ENCODE measurements at regions not wholly inside any gene's neighbourhood (a gene's known extent, or its start where the extent isn't known, plus 50 kb on each side); places are given as distances from the start of the nearest gene placed in this dataset.
"Not testable (repeated sequence)": the region's sequence is repeated elsewhere in the genome, so short reads cannot be mapped to it uniquely, and the experiment has no call there.

DNA sequence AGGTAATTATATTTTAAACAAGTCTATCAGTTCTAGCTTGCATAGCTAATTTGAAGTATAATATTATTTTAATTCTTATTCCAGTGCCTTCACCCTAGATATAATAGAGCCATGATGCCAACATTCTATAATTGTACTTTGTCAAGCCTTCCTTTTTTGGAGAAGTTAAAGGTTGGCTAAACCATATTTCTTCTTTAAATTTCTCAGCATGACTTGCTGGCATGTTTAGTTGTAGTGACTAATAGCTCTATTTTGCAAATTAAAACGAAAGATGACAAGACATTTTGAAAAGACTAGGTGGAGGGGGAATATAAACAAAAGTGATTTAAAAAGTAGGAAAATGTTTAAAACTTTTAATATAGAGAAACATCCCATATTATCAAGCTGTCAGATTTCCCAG is 400.7 kb downstream of the PSAT1 start:
- no peak for DNase-seq (ENCODE audit: low spot score)
- in situ Hi-C loops (cut with MboI; ENCODE audit: low sequenced_read_pairs, unreplicated experiment) = no loop called here
- TF ChIP-seq, protein P1, sequence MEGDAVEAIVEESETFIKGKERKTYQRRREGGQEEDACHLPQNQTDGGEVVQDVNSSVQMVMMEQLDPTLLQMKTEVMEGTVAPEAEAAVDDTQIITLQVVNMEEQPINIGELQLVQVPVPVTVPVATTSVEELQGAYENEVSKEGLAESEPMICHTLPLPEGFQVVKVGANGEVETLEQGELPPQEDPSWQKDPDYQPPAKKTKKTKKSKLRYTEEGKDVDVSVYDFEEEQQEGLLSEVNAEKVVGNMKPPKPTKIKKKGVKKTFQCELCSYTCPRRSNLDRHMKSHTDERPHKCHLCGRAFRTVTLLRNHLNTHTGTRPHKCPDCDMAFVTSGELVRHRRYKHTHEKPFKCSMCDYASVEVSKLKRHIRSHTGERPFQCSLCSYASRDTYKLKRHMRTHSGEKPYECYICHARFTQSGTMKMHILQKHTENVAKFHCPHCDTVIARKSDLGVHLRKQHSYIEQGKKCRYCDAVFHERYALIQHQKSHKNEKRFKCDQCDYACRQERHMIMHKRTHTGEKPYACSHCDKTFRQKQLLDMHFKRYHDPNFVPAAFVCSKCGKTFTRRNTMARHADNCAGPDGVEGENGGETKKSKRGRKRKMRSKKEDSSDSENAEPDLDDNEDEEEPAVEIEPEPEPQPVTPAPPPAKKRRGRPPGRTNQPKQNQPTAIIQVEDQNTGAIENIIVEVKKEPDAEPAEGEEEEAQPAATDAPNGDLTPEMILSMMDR (IDR thresholded peaks at IDR 0.05; ENCODE audit: borderline replicate concordance, control extremely low read depth, extremely low read depth, insufficient read depth, missing control alignments) = no peak

DNA sequence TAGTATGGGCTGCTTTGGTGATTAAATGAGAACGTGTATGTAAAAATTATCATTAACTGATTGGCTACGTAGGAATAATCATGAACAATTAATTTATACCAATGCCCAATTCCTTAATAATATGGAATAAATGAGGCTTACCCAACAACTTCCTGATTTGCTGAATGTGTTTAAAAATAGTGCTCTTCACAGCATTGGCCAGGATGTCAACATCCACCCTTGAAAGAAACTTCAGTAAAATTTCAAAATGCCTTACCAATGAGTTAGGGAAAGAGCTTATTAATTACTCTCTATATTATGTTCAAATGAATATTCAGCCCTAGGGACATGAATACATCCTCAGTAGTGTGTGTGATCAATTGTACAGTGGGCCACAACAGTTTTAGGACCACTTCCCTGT is 401.4 kb downstream of the PSAT1 start:
- TF ChIP-seq, protein P1 (IDR thresholded peaks at IDR 0.05; ENCODE audit: borderline replicate concordance, control extremely low read depth, extremely low read depth, insufficient read depth, missing control alignments) = no peak
- no peak for DNase-seq (ENCODE audit: low spot score)
- in situ Hi-C loops (cut with MboI; ENCODE audit: low sequenced_read_pairs, unreplicated experiment) = no loop called here

DNA sequence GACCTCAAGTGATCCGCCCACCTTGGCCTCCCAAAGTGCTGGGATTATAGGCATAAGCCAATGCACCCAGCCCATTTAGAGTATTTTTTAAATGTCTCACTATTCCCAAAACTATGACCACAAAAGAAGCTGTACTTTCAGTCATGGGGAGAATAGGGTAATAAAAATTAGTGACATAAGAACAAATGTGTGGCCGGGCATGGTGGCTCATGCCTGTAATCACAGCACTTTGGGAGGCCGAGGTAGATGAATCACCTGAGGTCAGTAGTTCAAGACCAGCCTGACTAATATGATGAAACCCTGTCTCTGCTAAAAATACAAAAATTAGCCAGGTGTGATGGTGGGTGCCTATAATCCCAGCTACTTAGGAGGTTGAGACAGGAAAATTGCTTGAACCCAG is 402.3 kb downstream of the PSAT1 start:
- DNase-seq (ENCODE audit: low spot score); in situ Hi-C loops (cut with MboI; ENCODE audit: low sequenced_read_pairs, unreplicated experiment): not testable (repeated sequence)

DNA sequence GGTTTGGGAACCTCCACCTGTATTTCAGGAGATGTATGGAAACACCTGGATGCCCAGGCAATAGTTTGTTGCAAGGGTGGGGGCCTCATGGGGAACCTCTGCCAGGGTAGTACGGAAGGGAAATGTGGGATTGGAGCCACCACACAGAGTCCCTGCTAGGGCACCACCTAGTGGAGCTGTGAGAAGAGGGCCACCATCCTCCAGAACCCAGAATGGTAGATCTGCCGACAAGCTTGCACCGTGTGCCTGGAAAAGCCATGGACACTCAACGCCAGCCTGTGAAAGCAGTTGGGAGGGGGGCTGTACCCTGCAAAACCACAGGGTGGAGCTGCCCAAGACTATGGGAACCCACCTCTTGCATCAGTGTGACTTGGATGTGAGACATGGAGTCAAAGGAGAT is 407.2 kb downstream of the PSAT1 start:
- DNase-seq (ENCODE audit: low spot score); in situ Hi-C loops (cut with MboI; ENCODE audit: low sequenced_read_pairs, unreplicated experiment): not testable (repeated sequence)

DNA sequence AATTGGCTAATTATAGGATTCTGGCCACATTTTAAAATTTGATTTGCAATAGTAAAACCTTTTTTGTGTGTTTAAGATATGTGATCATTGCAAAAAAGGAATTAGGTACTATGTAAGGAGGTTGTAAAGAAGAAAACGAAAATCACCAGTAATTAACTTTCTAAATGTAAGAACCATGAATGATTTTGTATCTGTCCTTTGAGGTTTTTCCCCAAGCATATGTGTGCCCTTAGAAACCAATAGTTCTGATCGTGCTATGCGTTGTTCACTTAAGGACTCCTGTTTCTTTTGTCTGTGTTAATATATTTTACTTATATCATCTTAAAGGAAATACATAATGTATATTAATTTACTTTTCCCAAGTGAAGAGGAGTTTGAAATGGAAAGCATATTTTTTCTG is 410.2 kb downstream of the PSAT1 start:
- in situ Hi-C loops (cut with MboI; ENCODE audit: low sequenced_read_pairs, unreplicated experiment) = no loop called here
- DNase-seq (ENCODE audit: low spot score) = no peak
- TF ChIP-seq, protein P1 (IDR thresholded peaks at IDR 0.05; ENCODE audit: borderline replicate concordance, control extremely low read depth, extremely low read depth, insufficient read depth, missing control alignments) = no peak

DNA sequence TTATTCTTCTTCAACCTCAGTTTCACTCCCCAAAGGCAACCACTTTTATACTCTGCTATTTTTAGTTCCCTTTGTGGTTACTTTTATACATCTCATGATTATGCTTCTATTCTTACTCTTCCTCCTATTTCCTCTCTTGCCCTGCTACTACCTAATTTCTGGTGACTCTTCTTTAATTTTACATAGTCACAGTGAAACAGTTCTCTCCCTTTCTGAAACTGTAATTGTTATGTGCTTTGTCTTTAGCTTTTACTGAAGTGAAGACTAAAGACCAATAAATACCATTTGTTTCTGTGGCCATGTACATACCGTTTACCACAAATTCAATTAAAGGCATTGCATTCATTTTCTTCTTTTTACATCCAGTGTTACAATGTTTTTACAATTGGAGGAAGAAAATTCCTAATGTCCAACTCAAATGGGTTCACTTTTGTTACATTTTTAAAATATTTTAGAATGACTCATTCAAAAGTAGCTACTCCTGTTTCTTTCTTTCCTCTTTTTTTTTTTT is 410.6 kb downstream of the PSAT1 start:
- TF ChIP-seq, protein P1 (IDR thresholded peaks at IDR 0.05; ENCODE audit: borderline replicate concordance, control extremely low read depth, extremely low read depth, insufficient read depth, missing control alignments) = no peak
- in situ Hi-C loops (cut with MboI; ENCODE audit: low sequenced_read_pairs, unreplicated experiment) = no loop called here
- DNase-seq (ENCODE audit: low spot score) = peak; percentile 35

DNA sequence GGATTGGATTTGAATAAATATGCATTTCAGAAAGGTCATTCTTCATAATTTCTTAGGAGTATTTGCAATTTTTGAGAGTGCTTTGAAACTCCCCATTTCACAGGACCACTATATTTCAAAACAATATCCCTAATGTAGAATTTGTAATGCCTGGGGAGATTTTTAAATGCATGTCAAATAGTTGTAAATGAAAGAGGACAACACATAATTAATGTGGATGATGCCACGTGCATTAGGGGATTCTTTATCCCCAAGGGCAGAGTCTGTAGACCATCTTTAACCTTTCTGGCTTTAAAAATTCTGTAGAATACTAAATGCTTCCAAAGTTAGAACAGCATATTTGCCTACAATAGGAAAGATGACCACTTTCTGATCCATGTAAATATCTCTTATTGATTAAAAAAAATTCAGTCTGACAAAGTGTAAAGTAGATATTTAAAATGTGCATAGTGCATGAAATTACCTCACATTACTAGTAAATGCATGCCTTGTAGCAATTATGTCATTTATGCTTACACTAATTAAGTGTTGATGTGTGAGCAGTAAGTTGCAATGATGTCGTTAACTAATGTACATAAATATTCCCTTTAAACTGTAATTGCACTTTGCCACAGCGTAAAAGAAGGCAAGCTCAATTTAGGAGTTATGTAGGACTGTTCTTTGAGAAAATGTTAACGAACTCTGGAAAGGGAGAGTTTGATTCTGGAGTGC is 416.1 kb downstream of the PSAT1 start:
- in situ Hi-C loops (cut with MboI; ENCODE audit: low sequenced_read_pairs, unreplicated experiment) = no loop called here
- TF ChIP-seq, protein P1 (IDR thresholded peaks at IDR 0.05; ENCODE audit: borderline replicate concordance, control extremely low read depth, extremely low read depth, insufficient read depth, missing control alignments) = no peak
- no peak for DNase-seq (ENCODE audit: low spot score)
